Keratinocyte (primary cell): ENCODE measurements at regions not wholly inside any gene's neighbourhood (a gene's known extent, or its start where the extent isn't known, plus 50 kb on each side); places are given as distances from the start of the nearest gene placed in this dataset.
"Not testable (repeated sequence)": the region's sequence is repeated elsewhere in the genome, so short reads cannot be mapped to it uniquely, and the experiment has no call there.

Experiments used
- DNase-seq: peaks from one replicate; pipeline ENCODE4 v3.0.0-alpha.2; 2011; ENCODE audit warnings: low read depth, missing footprints, low spot score
- FAIRE-seq: peaks from 2 replicates; lab custom pipeline; 2011; peaks lifted over from hg19 to GRCh38; lab: Jason Lieb, UNC
- H2AFZ ChIP-seq: 2 replicates; pipeline ENCODE4 v1.6.0; 2012; ENCODE audit warnings: low read length, control low read depth, inconsistent platforms; ENCODE audit not compliant: control insufficient read depth
- H3K27ac ChIP-seq: 2 replicates; pipeline ENCODE4 v1.5.1; 2011; ENCODE audit warnings: low read length; ENCODE audit not compliant: control insufficient read depth, insufficient read depth
- H3K27me3 ChIP-seq: 3 replicates; pipeline ENCODE4 v1.6.0; 2011; ENCODE audit warnings: low read length; ENCODE audit not compliant: control insufficient read depth, insufficient read depth; ENCODE audit errors: extremely low read depth
- H3K36me3 ChIP-seq, 2 experiments: 2 replicates in 1 of 2; 3 replicates in 1 of 2; pipeline ENCODE4 v1.5.1; 2011; ENCODE audit warnings: low read length in 2 of 2, mild to moderate bottlenecking in 1 of 2; ENCODE audit not compliant: control insufficient read depth in 2 of 2, insufficient read depth in 2 of 2; ENCODE audit errors: extremely low read depth in 1 of 2
- H3K4me1 ChIP-seq: 3 replicates; pipeline ENCODE4 v1.5.1; 2011; ENCODE audit warnings: low read length; ENCODE audit not compliant: control insufficient read depth, insufficient read depth; ENCODE audit errors: extremely low read depth
- H3K4me2 ChIP-seq: 3 replicates; pipeline ENCODE4 v1.6.0; 2011; ENCODE audit warnings: low read depth, low read length; ENCODE audit not compliant: control insufficient read depth, insufficient read depth; ENCODE audit errors: extremely low read depth
- H3K4me3 ChIP-seq, 3 experiments: fragments of 200-600 bp in 1 of 3; sonication (generic) in 1 of 3; 2 replicates in 2 of 3; 3 replicates in 1 of 3; pipeline ENCODE4 v1.5.1; 2011 to 2016; ENCODE audit warnings: low read length in 3 of 3, mild to moderate bottlenecking in 3 of 3, control low read depth in 2 of 3, inconsistent platforms in 1 of 3, low read depth in 1 of 3, mixed read lengths in 1 of 3, mixed run types in 1 of 3, moderate library complexity in 1 of 3; ENCODE audit not compliant: control insufficient read depth in 2 of 3, insufficient read depth in 2 of 3; ENCODE audit errors: extremely low read depth in 1 of 3
- H3K79me2 ChIP-seq: 2 replicates; pipeline ENCODE4 v1.6.0; 2012; ENCODE audit warnings: low read length; ENCODE audit not compliant: control insufficient read depth, insufficient read depth
- H3K9ac ChIP-seq: 3 replicates; pipeline ENCODE4 v1.6.0; 2011; ENCODE audit warnings: low read length; ENCODE audit not compliant: control insufficient read depth, insufficient read depth; ENCODE audit errors: extremely low read depth
- H3K9me1 ChIP-seq: 3 replicates; pipeline ENCODE4 v1.6.0; 2011; ENCODE audit warnings: low read length; ENCODE audit not compliant: control insufficient read depth, insufficient read depth; ENCODE audit errors: extremely low read depth
- H3K9me3 ChIP-seq: 2 replicates; pipeline ENCODE4 v1.5.1; 2012; ENCODE audit warnings: low read depth, low read length; ENCODE audit not compliant: control insufficient read depth
- H4K20me1 ChIP-seq: 3 replicates; pipeline ENCODE4 v1.6.0; 2011; ENCODE audit warnings: low read length; ENCODE audit not compliant: control insufficient read depth, insufficient read depth; ENCODE audit errors: extremely low read depth
- CTCF ChIP-seq, 3 experiments: IDR thresholded peaks in 1 of 3; conservative IDR thresholded peaks in 1 of 3; optimal IDR thresholded peaks in 1 of 3; 2 replicates in 2 of 3; 3 replicates in 1 of 3; pipeline versions ENCODE3 to v1.5.1; 2011; ENCODE audit warnings: low read length in 3 of 3, mild to moderate bottlenecking in 3 of 3, moderate library complexity in 2 of 3, control low read depth in 1 of 3, inconsistent platforms in 1 of 3; ENCODE audit not compliant: insufficient read depth in 2 of 3; ENCODE audit errors: extremely low read depth in 1 of 3
- EZH2 ChIP-seq: IDR thresholded peaks from one replicate; pipeline ENCODE4 v1.6.1; 2012; ENCODE audit warnings: inconsistent platforms, mild to moderate bottlenecking, low read length, moderate library complexity
- dilution Hi-C: fragments of 300-500 bp; cut with MboI; formaldehyde crosslinking; loops from one replicate; pipeline ENCODE4 v1.7.0; 2020; ENCODE audit warnings: low sequenced_read_pairs; ENCODE audit not compliant: extremely low pct_ligation_motif_present

DNA sequence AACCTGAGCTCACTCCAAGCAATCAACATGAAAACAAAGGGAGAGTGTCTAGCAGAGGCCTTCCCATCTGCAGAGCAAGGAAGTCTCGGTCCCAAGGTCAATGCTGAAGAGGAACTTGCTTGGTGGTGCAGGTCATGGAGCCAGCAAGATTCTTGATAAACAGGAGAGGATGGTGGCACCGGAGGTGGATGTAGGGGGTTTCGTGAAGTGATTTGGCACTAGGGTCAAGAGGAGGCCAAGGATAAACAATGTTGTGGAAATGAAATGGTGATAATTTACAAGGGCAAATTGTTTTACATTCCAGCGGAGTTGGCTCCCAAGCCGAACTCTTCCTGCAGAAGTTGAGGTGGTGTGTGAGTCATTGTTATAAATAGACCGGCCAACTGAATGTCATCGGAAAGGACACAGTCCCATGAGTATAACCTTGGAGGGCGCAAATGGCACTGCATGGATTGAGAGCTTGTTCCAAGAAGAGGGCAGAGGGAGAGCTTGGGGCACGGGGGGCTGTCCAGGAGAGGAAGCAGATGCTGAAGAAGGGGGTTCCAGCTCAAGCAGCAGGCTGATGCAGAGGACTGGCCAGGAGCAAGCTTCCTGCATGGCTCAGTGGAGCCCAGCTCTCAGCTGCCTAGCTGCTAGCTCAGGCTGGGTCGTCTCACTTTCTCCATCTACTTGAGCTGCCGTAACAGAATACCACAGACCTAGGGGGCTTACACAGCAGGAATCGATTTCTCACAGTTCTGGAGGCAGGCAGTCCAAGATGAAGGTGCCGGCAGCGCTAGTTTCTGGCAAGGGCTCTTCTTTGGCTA lies 136.6 kb downstream of the COPRS start:
- Histone ChIP-seq H3K4me2 (no peak overlapping the region), H3K9me3 (no peaks in the 10 kb centered on the region), H3K79me2 (no peaks in the 10 kb centered on the region), H3K4me1 (peaks cover 10% of the 10 kb centered on the region), H3K4me3 (no peak overlapping the region), H2AFZ (no peak overlapping the region), H3K36me3 (no peaks in the 10 kb centered on the region), H3K27me3 (no peaks in the 10 kb centered on the region), H3K27ac (no peak overlapping the region), H3K9ac (no peak overlapping the region), H4K20me1 (no peaks in the 10 kb centered on the region), H3K9me1 (no peaks in the 10 kb centered on the region)
- FAIRE-seq (no peak), DNase-seq (no peak)
- no peak for TF ChIP-seq EZH2
- dilution Hi-C loops = no loop called here

DNA sequence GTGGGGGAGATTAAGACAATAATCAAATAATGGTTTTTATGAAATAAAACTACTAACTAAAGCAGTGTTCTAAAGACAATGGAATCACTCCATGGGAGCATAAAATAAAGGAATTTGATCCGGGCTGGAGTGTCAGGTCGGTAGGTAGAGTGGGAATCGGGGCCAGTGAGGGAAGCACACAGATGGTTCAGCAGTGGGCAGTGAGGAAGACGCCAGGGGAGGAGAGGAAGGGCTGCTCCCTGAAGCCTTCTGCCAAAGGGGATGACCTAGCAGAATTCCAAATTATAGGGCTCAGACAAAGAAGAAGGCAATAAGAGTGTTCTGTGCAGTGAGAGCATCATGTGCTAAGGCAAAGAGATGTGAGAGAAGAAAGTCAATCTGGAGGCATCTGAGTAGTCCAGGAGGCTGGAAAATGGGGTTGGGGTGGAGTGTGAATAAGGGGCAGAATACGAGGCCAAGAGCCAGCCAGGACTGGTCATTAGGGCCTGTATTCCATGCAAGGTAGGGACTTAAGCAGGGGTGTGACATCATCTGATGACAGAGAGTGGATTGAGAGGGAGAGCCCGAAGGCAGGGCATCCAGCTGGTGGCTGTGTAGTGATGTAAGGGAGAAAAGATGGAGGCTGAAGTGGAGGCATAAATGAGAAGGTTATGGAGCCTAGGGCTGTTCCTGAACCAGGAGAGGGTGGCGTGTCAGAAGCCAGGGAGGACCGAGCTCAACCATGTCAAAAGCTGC lies 137.6 kb downstream of the COPRS start:
- DNase-seq (no peak), FAIRE-seq (no peak)
- Histone ChIP-seq H3K79me2 (no peaks in the 10 kb centered on the region), H3K9ac (no peak overlapping the region), H3K36me3 (no peaks in the 10 kb centered on the region), H3K9me3 (no peaks in the 10 kb centered on the region), H2AFZ (no peak overlapping the region), H3K4me2 (no peak overlapping the region), H3K4me1 (peaks cover 1% of the 10 kb centered on the region), H3K9me1 (no peaks in the 10 kb centered on the region), H3K27ac (no peak overlapping the region), H4K20me1 (no peaks in the 10 kb centered on the region), H3K27me3 (no peaks in the 10 kb centered on the region), H3K4me3 (no peak overlapping the region)
- TF ChIP-seq CTCF (optimal IDR thresholded peaks at IDR 0.05 in 1 of 3, IDR thresholded peaks at IDR 0.05 in 1 of 3, conservative IDR thresholded peaks at IDR 0.05 in 1 of 3; ENCODE audit: extremely low read depth in 1 of 3, insufficient read depth in 2 of 3, low read length in 3 of 3) (no peak), EZH2 (no peak)
- dilution Hi-C loops = no loop called here

DNA sequence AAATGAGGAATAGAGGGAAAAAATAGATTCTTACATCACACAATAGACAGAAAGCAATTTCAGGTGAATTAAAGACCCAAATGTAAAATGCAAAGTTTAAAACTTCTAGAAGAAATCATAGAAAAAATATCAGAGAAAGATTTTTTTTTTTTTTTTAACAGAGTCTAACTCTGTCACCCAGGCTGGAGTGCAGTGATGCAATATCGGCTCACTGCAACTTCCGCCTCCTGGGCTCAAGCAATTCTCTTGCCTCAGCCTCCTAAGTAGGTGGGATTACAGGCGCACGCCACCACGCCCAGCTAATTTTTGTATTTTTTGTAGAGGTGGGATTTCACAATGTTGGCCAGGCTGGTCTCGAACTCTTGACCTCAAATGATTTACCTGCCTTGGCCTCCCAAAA lies 141.8 kb downstream of the COPRS start:
- DNase-seq, H3K27ac ChIP-seq, H3K9me3 ChIP-seq, H3K4me3 ChIP-seq, H2AFZ ChIP-seq, H3K27me3 ChIP-seq, H3K9ac ChIP-seq, H3K79me2 ChIP-seq, H4K20me1 ChIP-seq, FAIRE-seq, H3K9me1 ChIP-seq, H3K4me1 ChIP-seq, H3K36me3 ChIP-seq, dilution Hi-C loops, H3K4me2 ChIP-seq: not testable (repeated sequence)
